Stimulated activated effector memory CD8-positive, alpha-beta T cell treated with anti-CD3 and anti-CD28 coated beads, Interleukin-12 subunit alpha, Interleukin-12 subunit beta, amount 100 ng/mL, for 72 hours (primary cell): ENCODE measurements at regions not wholly inside any gene's neighbourhood (a gene's known extent, or its start where the extent isn't known, plus 50 kb on each side); places are given as distances from the start of the nearest gene placed in this dataset.

Experiments
- ATAC-seq: fragments of 150-1000 bp; cut with Tn5 transposase; 2 replicates; pipeline ENCODE4 v1.10.0; 2021
- DNase-seq, 2 donors: peaks; one replicate each; pipeline ENCODE4 v3.0.0; 2021 to 2022; ENCODE audit warnings: low spot score in 2 of 2
- H3K27ac Mint-ChIP-seq: one replicate; pipeline ENCODE4 v1.8.0; 2022; ENCODE audit warnings: mild to moderate bottlenecking, mixed read lengths
- H3K36me3 Mint-ChIP-seq: one replicate; pipeline ENCODE4 v1.8.0; 2022; ENCODE audit warnings: mild to moderate bottlenecking, mixed read lengths
- H3K4me1 Mint-ChIP-seq: one replicate; pipeline ENCODE4 v1.8.0; 2022; ENCODE audit warnings: mixed read lengths
- H3K4me3 Mint-ChIP-seq: one replicate; pipeline ENCODE4 v1.8.0; 2022; ENCODE audit warnings: mild to moderate bottlenecking, mixed read lengths
- H3K9me3 Mint-ChIP-seq: one replicate; pipeline ENCODE4 v1.8.0; 2022; ENCODE audit warnings: mixed read lengths

- Mint-ChIP-seq H3K4me3 (no peak overlapping the region), H3K27ac (no peak overlapping the region), H3K36me3 (no peaks in the 10 kb centered on the region), H3K9me3 (no peaks in the 10 kb centered on the region), H3K4me1 (no peaks in the 10 kb centered on the region)
- ATAC-seq: no peak
- DNase-seq: no peak
These were observed 157.5 kb upstream of the SOX9 start for GRCh38 chr17:71963351-71963750.

- Mint-ChIP-seq H3K4me3 (no peak overlapping the region), H3K9me3 (no peaks in the 10 kb centered on the region), H3K36me3 (no peaks in the 10 kb centered on the region), H3K27ac (no peak overlapping the region), H3K4me1 (no peaks in the 10 kb centered on the region)
- DNase-seq (no peak), ATAC-seq (no peak)
These were observed 157.0 kb upstream of the SOX9 start for GRCh38 chr17:71963791-71964190.

GRCh38 chr17:71964559-71964958 lies 156.3 kb upstream of the SOX9 start:
- no peak for DNase-seq
- no peak for ATAC-seq
- Mint-ChIP-seq H3K4me3 (no peak overlapping the region), H3K4me1 (no peaks in the 10 kb centered on the region), H3K36me3 (no peaks in the 10 kb centered on the region), H3K9me3 (no peaks in the 10 kb centered on the region), H3K27ac (no peak overlapping the region)

- H3K4me1 Mint-ChIP-seq: no peaks in the 10 kb centered on the region
- H3K27ac Mint-ChIP-seq: no peak overlapping the region
- DNase-seq (no peak), ATAC-seq (no peak)
- H3K36me3 Mint-ChIP-seq: no peaks in the 10 kb centered on the region
- H3K9me3 Mint-ChIP-seq: no peaks in the 10 kb centered on the region
- no peak overlapping the region for H3K4me3 Mint-ChIP-seq
These were observed 154.8 kb upstream of the SOX9 start for GRCh38 chr17:71966055-71966454.

GRCh38 chr17:71966459-71967313 lies 154.1 kb upstream of the SOX9 start:
- Mint-ChIP-seq H3K4me3 (no peak overlapping the region), H3K27ac (no peak overlapping the region), H3K9me3 (peaks cover 2% of the 10 kb centered on the region), H3K36me3 (no peaks in the 10 kb centered on the region), H3K4me1 (no peaks in the 10 kb centered on the region)
- no peak for ATAC-seq
- DNase-seq: no peak

GRCh38 chr17:71969500-71969899 lies 151.3 kb upstream of the SOX9 start:
- H3K27ac Mint-ChIP-seq: no peak overlapping the region
- no peak for ATAC-seq
- DNase-seq: no peak
- H3K9me3 Mint-ChIP-seq: peaks cover 3% of the 10 kb centered on the region
- no peak overlapping the region for H3K4me3 Mint-ChIP-seq
- no peaks in the 10 kb centered on the region for H3K36me3 Mint-ChIP-seq
- no peaks in the 10 kb centered on the region for H3K4me1 Mint-ChIP-seq

- no peak for DNase-seq
- Mint-ChIP-seq H3K27ac (no peak overlapping the region), H3K36me3 (no peaks in the 10 kb centered on the region), H3K4me1 (no peaks in the 10 kb centered on the region), H3K9me3 (peaks cover 3% of the 10 kb centered on the region), H3K4me3 (no peak overlapping the region)
- no peak for ATAC-seq
These were observed 150.5 kb upstream of the SOX9 start for GRCh38 chr17:71970312-71970711.

- Mint-ChIP-seq H3K36me3 (no peaks in the 10 kb centered on the region), H3K4me1 (no peaks in the 10 kb centered on the region), H3K27ac (no peak overlapping the region), H3K9me3 (peaks cover 5% of the 10 kb centered on the region), H3K4me3 (no peak overlapping the region)
- DNase-seq: no peak
- no peak for ATAC-seq
These were observed 146.8 kb upstream of the SOX9 start for GRCh38 chr17:71974051-71974450.

- no peak for DNase-seq
- no peaks in the 10 kb centered on the region for H3K4me1 Mint-ChIP-seq
- ATAC-seq: no peak
- H3K27ac Mint-ChIP-seq: no peak overlapping the region
- no peaks in the 10 kb centered on the region for H3K36me3 Mint-ChIP-seq
- H3K4me3 Mint-ChIP-seq: no peak overlapping the region
- H3K9me3 Mint-ChIP-seq: peaks cover 5% of the 10 kb centered on the region
These were observed 145.5 kb upstream of the SOX9 start for GRCh38 chr17:71975331-71975801.

GRCh38 chr17:71976011-71976649 lies 144.7 kb upstream of the SOX9 start:
- ATAC-seq (no peak), DNase-seq (no peak)
- Mint-ChIP-seq H3K27ac (no peak overlapping the region), H3K36me3 (no peaks in the 10 kb centered on the region), H3K4me3 (no peak overlapping the region), H3K4me1 (no peaks in the 10 kb centered on the region), H3K9me3 (peaks cover 5% of the 10 kb centered on the region)

GRCh38 chr17:71978435-71978834 lies 142.4 kb upstream of the SOX9 start:
- Mint-ChIP-seq H3K27ac (no peak overlapping the region), H3K36me3 (no peaks in the 10 kb centered on the region)

GRCh38 chr17:71980171-71980570 lies 140.6 kb upstream of the SOX9 start:
- Mint-ChIP-seq H3K4me1 (no peaks in the 10 kb centered on the region), H3K36me3 (no peaks in the 10 kb centered on the region), H3K9me3 (peaks cover 6% of the 10 kb centered on the region), H3K4me3 (no peak overlapping the region), H3K27ac (no peak overlapping the region)
- DNase-seq: no peak
- ATAC-seq: no peak

More at GRCh38 chr17:71978435-71978834, 142.4 kb upstream of the SOX9 start:
- Mint-ChIP-seq H3K4me3 (no peak overlapping the region), H3K4me1 (no peaks in the 10 kb centered on the region), H3K9me3 (peaks cover 6% of the 10 kb centered on the region)
- no peak for ATAC-seq
- DNase-seq: no peak

- H3K4me3 Mint-ChIP-seq: no peak overlapping the region
- no peak overlapping the region for H3K27ac Mint-ChIP-seq
- H3K36me3 Mint-ChIP-seq: no peaks in the 10 kb centered on the region
- H3K4me1 Mint-ChIP-seq: no peaks in the 10 kb centered on the region
- DNase-seq: no peak
- peaks cover 4% of the 10 kb centered on the region for H3K9me3 Mint-ChIP-seq
- ATAC-seq: no peak
These were observed 137.0 kb upstream of the SOX9 start for GRCh38 chr17:71983828-71984227.

- no peak overlapping the region for H3K27ac Mint-ChIP-seq
- no peaks in the 10 kb centered on the region for H3K36me3 Mint-ChIP-seq
- ATAC-seq (no peak), DNase-seq (no peak)
- peaks cover 7% of the 10 kb centered on the region for H3K9me3 Mint-ChIP-seq
- H3K4me3 Mint-ChIP-seq: no peak overlapping the region
- H3K4me1 Mint-ChIP-seq: no peaks in the 10 kb centered on the region
These were observed 135.4 kb upstream of the SOX9 start for GRCh38 chr17:71985111-71986039.

- Mint-ChIP-seq H3K9me3 (peaks cover 6% of the 10 kb centered on the region), H3K27ac (no peak overlapping the region)
- no peak for ATAC-seq
These were observed 133.9 kb upstream of the SOX9 start for GRCh38 chr17:71986886-71987285.

More at GRCh38 chr17:71986886-71987285, 133.9 kb upstream of the SOX9 start:
- no peaks in the 10 kb centered on the region for H3K36me3 Mint-ChIP-seq
- no peak overlapping the region for H3K4me3 Mint-ChIP-seq
- no peaks in the 10 kb centered on the region for H3K4me1 Mint-ChIP-seq
- DNase-seq: no peak
